GM12878 (cell line): ENCODE measurements at regions not wholly inside any gene's neighbourhood (a gene's known extent, or its start where the extent isn't known, plus 50 kb on each side); places are given as distances from the start of the nearest gene placed in this dataset.

Experiments
- CREM ChIP-seq: IDR thresholded peaks from 2 replicates; pipeline ENCODE4 v1.6.1; 2014; ENCODE audit warnings: antibody characterized with exemption, low read depth
- ETV6 ChIP-seq, 2 experiments: fragments of 450-650 bp in 1 of 2; IDR thresholded peaks in 1 of 2; conservative IDR thresholded peaks in 1 of 2; 2 replicates each; pipeline ENCODE4 v1.6.1; 2014; ENCODE audit warnings: antibody characterized with exemption in 1 of 2, borderline replicate concordance in 1 of 2, low read depth in 1 of 2, mild to moderate bottlenecking in 1 of 2, moderate library complexity in 1 of 2
- FOXM1 ChIP-seq: IDR thresholded peaks from 2 replicates; pipeline ENCODE4 v1.6.1; 2012; ENCODE audit warnings: low read depth, mild to moderate bottlenecking, inconsistent platforms, low read length, moderate library complexity
- HCFC1 ChIP-seq: fragments of 150-350 bp; IDR thresholded peaks from 2 replicates; pipeline ENCODE4 v1.6.1; 2014; ENCODE audit warnings: low read length
- IRF4 ChIP-seq: IDR thresholded peaks from 2 replicates; pipeline ENCODE4 v1.6.1; 2011; ENCODE audit warnings: low read depth, low read length
- KDM1A ChIP-seq: fragments of 200-600 bp; sonication (generic); IDR thresholded peaks from 2 replicates; pipeline ENCODE4 v1.6.1; 2016; ENCODE audit warnings: borderline replicate concordance
- MTA3 ChIP-seq: IDR thresholded peaks from 2 replicates; pipeline ENCODE4 v1.6.1; 2012; ENCODE audit warnings: low read length, inconsistent platforms, borderline replicate concordance
- NFIC ChIP-seq: IDR thresholded peaks from 2 replicates; pipeline ENCODE4 v1.6.1; 2012; ENCODE audit warnings: low read depth, mild to moderate bottlenecking, inconsistent platforms, low read length, moderate library complexity
- NFYB ChIP-seq: IDR thresholded peaks from 2 replicates; pipeline ENCODE4 v1.6.1; 2011; ENCODE audit warnings: low read depth, mild to moderate bottlenecking, low read length, improper control_type of control experiment, moderate library complexity; ENCODE audit not compliant: insufficient read depth
- PAX5 ChIP-seq: IDR thresholded peaks from 2 replicates; pipeline ENCODE4 v1.6.1; 2011; ENCODE audit warnings: low read depth, low read length, borderline replicate concordance
- PML ChIP-seq: IDR thresholded peaks from 2 replicates; pipeline ENCODE4 v1.6.1; 2012; ENCODE audit warnings: low read length, inconsistent platforms
- POLR2A ChIP-seq: IDR thresholded peaks from 2 replicates; pipeline ENCODE4 v1.6.1; 2011; ENCODE audit warnings: low read depth, mild to moderate bottlenecking, low read length
- RCOR1 ChIP-seq: conservative IDR thresholded peaks from 2 replicates; pipeline ENCODE4 v1.6.1; 2012; ENCODE audit warnings: low read depth, low read length, improper control_type of control experiment
- SMARCA5 ChIP-seq: fragments of 450-650 bp; IDR thresholded peaks from 2 replicates; pipeline ENCODE4 v1.6.1; 2017; ENCODE audit warnings: mild to moderate bottlenecking
- TARDBP ChIP-seq: IDR thresholded peaks from 2 replicates; pipeline ENCODE4 v1.6.1; 2016; ENCODE audit warnings: borderline replicate concordance
- ZNF24 ChIP-seq: fragments of 450-650 bp; IDR thresholded peaks from 2 replicates; pipeline ENCODE4 v1.6.1; 2017; ENCODE audit warnings: antibody characterized with exemption, mild to moderate bottlenecking
- ZSCAN29 ChIP-seq: fragments of 450-650 bp; IDR thresholded peaks from 2 replicates; pipeline ENCODE4 v1.6.1; 2017; ENCODE audit warnings: mild to moderate bottlenecking, moderate library complexity
- TF ChIP-seq, protein P1 (sequence below): fragments of 450-650 bp; IDR thresholded peaks from 2 replicates; pipeline ENCODE4 v1.6.1; 2017; ENCODE audit warnings: mild to moderate bottlenecking
- TF ChIP-seq, protein P2 (sequence below): fragments of 450-650 bp; formaldehyde crosslinking; IDR thresholded peaks from 2 replicates; pipeline ENCODE4 v1.5.0; 2022; ENCODE audit warnings: mild to moderate bottlenecking, missing genetic modification characterization
- TF ChIP-seq, protein P3 (sequence below): IDR thresholded peaks from 2 replicates; pipeline ENCODE4 v1.6.1; 2012; ENCODE audit warnings: low read depth, low read length, improper control_type of control experiment
- TF ChIP-seq, protein P4 (sequence below): fragments of 150-350 bp; IDR thresholded peaks from 2 replicates; pipeline ENCODE4 v1.6.1; 2014; ENCODE audit warnings: mild to moderate bottlenecking, low read depth, low read length
- TF ChIP-seq, protein P5 (sequence below): IDR thresholded peaks from 2 replicates; pipeline ENCODE4 v1.6.1; 2012; ENCODE audit warnings: low read length, inconsistent platforms

- TF ChIP-seq ETV6 (conservative IDR thresholded peaks at IDR 0.05 in 1 of 2, IDR thresholded peaks at IDR 0.05 in 1 of 2; ENCODE audit: borderline replicate concordance in 1 of 2, low read depth in 1 of 2) (peak in 1 of 2 experiments; percentile 76; a peak in 1 of 4 replicates), ZSCAN29 (no peak), NFIC (peak; percentile 54; the same call in 1 of the 2 replicates), MTA3 (no peak), PAX5 (peak; percentile 37; the same call in 1 of the 2 replicates), NFYB (no peak), HCFC1 (no peak), ZNF24 (0 out of 2 replicates have a peak, but pooled peaks have one; percentile 14), RCOR1 (no peak), POLR2A (no peak), TARDBP (no peak), FOXM1 (peak; percentile 45; the same call in 1 of the 2 replicates), IRF4 (peak; percentile 44; the same call in 1 of the 2 replicates), PML (no peak), KDM1A (no peak), CREM (no peak; the same call in 1 of the 2 replicates), SMARCA5 (no peak)
- TF ChIP-seq, protein P1, sequence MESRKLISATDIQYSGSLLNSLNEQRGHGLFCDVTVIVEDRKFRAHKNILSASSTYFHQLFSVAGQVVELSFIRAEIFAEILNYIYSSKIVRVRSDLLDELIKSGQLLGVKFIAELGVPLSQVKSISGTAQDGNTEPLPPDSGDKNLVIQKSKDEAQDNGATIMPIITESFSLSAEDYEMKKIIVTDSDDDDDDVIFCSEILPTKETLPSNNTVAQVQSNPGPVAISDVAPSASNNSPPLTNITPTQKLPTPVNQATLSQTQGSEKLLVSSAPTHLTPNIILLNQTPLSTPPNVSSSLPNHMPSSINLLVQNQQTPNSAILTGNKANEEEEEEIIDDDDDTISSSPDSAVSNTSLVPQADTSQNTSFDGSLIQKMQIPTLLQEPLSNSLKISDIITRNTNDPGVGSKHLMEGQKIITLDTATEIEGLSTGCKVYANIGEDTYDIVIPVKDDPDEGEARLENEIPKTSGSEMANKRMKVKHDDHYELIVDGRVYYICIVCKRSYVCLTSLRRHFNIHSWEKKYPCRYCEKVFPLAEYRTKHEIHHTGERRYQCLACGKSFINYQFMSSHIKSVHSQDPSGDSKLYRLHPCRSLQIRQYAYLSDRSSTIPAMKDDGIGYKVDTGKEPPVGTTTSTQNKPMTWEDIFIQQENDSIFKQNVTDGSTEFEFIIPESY = no peak
- TF ChIP-seq, protein P2, sequence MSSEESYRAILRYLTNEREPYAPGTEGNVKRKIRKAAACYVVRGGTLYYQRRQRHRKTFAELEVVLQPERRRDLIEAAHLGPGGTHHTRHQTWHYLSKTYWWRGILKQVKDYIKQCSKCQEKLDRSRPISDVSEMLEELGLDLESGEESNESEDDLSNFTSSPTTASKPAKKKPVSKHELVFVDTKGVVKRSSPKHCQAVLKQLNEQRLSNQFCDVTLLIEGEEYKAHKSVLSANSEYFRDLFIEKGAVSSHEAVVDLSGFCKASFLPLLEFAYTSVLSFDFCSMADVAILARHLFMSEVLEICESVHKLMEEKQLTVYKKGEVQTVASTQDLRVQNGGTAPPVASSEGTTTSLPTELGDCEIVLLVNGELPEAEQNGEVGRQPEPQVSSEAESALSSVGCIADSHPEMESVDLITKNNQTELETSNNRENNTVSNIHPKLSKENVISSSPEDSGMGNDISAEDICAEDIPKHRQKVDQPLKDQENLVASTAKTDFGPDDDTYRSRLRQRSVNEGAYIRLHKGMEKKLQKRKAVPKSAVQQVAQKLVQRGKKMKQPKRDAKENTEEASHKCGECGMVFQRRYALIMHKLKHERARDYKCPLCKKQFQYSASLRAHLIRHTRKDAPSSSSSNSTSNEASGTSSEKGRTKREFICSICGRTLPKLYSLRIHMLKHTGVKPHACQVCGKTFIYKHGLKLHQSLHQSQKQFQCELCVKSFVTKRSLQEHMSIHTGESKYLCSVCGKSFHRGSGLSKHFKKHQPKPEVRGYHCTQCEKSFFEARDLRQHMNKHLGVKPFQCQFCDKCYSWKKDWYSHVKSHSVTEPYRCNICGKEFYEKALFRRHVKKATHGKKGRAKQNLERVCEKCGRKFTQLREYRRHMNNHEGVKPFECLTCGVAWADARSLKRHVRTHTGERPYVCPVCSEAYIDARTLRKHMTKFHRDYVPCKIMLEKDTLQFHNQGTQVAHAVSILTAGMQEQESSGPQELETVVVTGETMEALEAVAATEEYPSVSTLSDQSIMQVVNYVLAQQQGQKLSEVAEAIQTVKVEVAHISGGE = no peak
- TF ChIP-seq, protein P3, sequence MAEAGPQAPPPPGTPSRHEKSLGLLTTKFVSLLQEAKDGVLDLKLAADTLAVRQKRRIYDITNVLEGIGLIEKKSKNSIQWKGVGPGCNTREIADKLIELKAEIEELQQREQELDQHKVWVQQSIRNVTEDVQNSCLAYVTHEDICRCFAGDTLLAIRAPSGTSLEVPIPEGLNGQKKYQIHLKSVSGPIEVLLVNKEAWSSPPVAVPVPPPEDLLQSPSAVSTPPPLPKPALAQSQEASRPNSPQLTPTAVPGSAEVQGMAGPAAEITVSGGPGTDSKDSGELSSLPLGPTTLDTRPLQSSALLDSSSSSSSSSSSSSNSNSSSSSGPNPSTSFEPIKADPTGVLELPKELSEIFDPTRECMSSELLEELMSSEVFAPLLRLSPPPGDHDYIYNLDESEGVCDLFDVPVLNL = no peak
- TF ChIP-seq, protein P4, sequence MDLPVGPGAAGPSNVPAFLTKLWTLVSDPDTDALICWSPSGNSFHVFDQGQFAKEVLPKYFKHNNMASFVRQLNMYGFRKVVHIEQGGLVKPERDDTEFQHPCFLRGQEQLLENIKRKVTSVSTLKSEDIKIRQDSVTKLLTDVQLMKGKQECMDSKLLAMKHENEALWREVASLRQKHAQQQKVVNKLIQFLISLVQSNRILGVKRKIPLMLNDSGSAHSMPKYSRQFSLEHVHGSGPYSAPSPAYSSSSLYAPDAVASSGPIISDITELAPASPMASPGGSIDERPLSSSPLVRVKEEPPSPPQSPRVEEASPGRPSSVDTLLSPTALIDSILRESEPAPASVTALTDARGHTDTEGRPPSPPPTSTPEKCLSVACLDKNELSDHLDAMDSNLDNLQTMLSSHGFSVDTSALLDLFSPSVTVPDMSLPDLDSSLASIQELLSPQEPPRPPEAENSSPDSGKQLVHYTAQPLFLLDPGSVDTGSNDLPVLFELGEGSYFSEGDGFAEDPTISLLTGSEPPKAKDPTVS = no peak
- TF ChIP-seq, protein P5, sequence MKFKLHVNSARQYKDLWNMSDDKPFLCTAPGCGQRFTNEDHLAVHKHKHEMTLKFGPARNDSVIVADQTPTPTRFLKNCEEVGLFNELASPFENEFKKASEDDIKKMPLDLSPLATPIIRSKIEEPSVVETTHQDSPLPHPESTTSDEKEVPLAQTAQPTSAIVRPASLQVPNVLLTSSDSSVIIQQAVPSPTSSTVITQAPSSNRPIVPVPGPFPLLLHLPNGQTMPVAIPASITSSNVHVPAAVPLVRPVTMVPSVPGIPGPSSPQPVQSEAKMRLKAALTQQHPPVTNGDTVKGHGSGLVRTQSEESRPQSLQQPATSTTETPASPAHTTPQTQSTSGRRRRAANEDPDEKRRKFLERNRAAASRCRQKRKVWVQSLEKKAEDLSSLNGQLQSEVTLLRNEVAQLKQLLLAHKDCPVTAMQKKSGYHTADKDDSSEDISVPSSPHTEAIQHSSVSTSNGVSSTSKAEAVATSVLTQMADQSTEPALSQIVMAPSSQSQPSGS = peak; percentile 51; the same call in 1 of the 2 replicates
- TF ChIP-seq, all 136 proteins: peak for 23
Measured at GRCh38 chr15:38130740-38131498, 121.7 kb upstream of the SPRED1 start (continued).
